Muscle of leg (tissue), 3 donors: ENCODE measurements at regions not wholly inside any gene's neighbourhood (a gene's known extent, or its start where the extent isn't known, plus 50 kb on each side); places are given as distances from the start of the nearest gene placed in this dataset.

Source experiments
- DNase-seq: peaks from one replicate; pipeline ENCODE4 v3.0.0; 2013
- H3K27ac ChIP-seq: one replicate; pipeline ENCODE4 v1.5.1; 2013; ENCODE audit warnings: mild to moderate bottlenecking, low read length, control low read depth
- H3K27me3 ChIP-seq: one replicate; pipeline ENCODE4 v1.6.1; 2013; ENCODE audit warnings: low read length; ENCODE audit not compliant: control insufficient read depth, insufficient read depth
- H3K36me3 ChIP-seq: one replicate; pipeline ENCODE4 v1.6.1; 2013; ENCODE audit warnings: low read length; ENCODE audit not compliant: control insufficient read depth, insufficient read depth
- H3K4me1 ChIP-seq: one replicate; pipeline ENCODE4 v1.6.1; 2013; ENCODE audit warnings: low read length; ENCODE audit not compliant: control insufficient read depth, insufficient read depth
- H3K4me3 ChIP-seq: one replicate; pipeline ENCODE4 v1.5.1; 2013; ENCODE audit warnings: low read length, control low read depth
- H3K9me3 ChIP-seq: replicated peaks from 2 replicates; pipeline ENCODE4 v1.6.1; 2013; ENCODE audit warnings: low read depth, low read length; ENCODE audit not compliant: control insufficient read depth
- WGBS: methylation state at CpG from one replicate; pipeline ENCODE4 v1.1.5; 2013; ENCODE audit warnings: missing lambda C conversion rate; ENCODE audit not compliant: insufficient coverage; 5-methylcytosine and 5-hydroxymethylcytosine counted together

GRCh38 chr1:25038699-25039098 lies 108.6 kb upstream of the RUNX3 start:
- peaks cover 22% of the 10 kb centered on the region for H3K27me3 ChIP-seq
- 88% methylated on average over 1 of the region's 4 CpGs for WGBS

GRCh38 chr1:25037174-25038074 lies 107.3 kb upstream of the RUNX3 start:
- H3K27me3 ChIP-seq: peaks cover 20% of the 10 kb centered on the region
- no peaks in the 10 kb centered on the region for H3K36me3 ChIP-seq
- DNase-seq: no peak
- H3K9me3 ChIP-seq: no peaks in the 10 kb centered on the region
- WGBS: 52% methylated on average over 3 of the region's 11 CpGs
- no peak overlapping the region for H3K27ac ChIP-seq
- no peak overlapping the region for H3K4me3 ChIP-seq
- H3K4me1 ChIP-seq: peaks cover 20% of the 10 kb centered on the region

More at GRCh38 chr1:25038699-25039098, 108.6 kb upstream of the RUNX3 start:
- Histone ChIP-seq H3K4me1 (peaks cover 8% of the 10 kb centered on the region), H3K27ac (no peak overlapping the region), H3K9me3 (peaks cover under 1% of the 10 kb centered on the region), H3K36me3 (no peaks in the 10 kb centered on the region), H3K4me3 (no peak overlapping the region)
- no peak for DNase-seq

GRCh38 chr1:25036117-25036546 lies 106.1 kb upstream of the RUNX3 start:
- Histone ChIP-seq H3K36me3 (no peaks in the 10 kb centered on the region), H3K27ac (no peak overlapping the region), H3K9me3 (no peaks in the 10 kb centered on the region), H3K27me3 (peaks cover 20% of the 10 kb centered on the region), H3K4me1 (peaks cover 29% of the 10 kb centered on the region), H3K4me3 (no peak overlapping the region)
- no peak for DNase-seq
- 83% methylated on average over 2 of the region's 3 CpGs for WGBS

DNA sequence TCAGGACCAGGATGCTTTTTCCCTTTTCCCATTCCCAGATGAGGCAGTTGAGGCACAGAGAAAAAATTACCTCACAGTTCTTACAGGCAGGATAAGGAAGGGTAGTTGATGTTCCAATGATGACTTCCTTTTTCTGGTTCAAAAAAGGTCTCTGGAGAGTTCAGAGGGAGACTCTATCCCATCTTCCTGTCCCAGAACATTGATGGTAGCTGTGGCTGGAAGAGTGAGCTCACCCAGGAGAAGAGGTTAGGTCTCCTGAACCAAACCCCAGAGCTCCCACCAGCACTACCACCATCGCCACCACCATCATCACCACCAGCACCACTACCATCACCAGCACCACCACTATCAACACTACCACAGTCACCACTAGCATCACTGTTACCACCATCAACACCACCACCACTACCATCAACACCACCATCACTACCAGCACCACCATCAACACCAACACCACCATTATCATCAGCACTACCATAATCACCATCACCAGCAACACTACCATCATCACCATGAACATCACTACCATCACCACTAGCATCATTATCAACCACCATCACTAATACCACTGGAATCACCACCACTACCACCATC lies 105.5 kb upstream of the RUNX3 start:
- Histone ChIP-seq H3K36me3 (no peaks in the 10 kb centered on the region), H3K27me3 (peaks cover 20% of the 10 kb centered on the region), H3K27ac (no peak overlapping the region), H3K4me3 (no peak overlapping the region), H3K4me1 (peaks cover 29% of the 10 kb centered on the region), H3K9me3 (no peaks in the 10 kb centered on the region)
- no peak for DNase-seq
- 100% methylated on average over 1 of the region's 1 CpG for WGBS

GRCh38 chr1:25034736-25035522 lies 104.9 kb upstream of the RUNX3 start:
- 85% methylated on average over 10 of the region's 14 CpGs for WGBS
- Histone ChIP-seq H3K4me3 (no peak overlapping the region), H3K27me3 (peaks cover 18% of the 10 kb centered on the region), H3K9me3 (no peaks in the 10 kb centered on the region), H3K4me1 (peaks cover 29% of the 10 kb centered on the region), H3K27ac (no peak overlapping the region), H3K36me3 (no peaks in the 10 kb centered on the region)
- DNase-seq: no peak

DNA sequence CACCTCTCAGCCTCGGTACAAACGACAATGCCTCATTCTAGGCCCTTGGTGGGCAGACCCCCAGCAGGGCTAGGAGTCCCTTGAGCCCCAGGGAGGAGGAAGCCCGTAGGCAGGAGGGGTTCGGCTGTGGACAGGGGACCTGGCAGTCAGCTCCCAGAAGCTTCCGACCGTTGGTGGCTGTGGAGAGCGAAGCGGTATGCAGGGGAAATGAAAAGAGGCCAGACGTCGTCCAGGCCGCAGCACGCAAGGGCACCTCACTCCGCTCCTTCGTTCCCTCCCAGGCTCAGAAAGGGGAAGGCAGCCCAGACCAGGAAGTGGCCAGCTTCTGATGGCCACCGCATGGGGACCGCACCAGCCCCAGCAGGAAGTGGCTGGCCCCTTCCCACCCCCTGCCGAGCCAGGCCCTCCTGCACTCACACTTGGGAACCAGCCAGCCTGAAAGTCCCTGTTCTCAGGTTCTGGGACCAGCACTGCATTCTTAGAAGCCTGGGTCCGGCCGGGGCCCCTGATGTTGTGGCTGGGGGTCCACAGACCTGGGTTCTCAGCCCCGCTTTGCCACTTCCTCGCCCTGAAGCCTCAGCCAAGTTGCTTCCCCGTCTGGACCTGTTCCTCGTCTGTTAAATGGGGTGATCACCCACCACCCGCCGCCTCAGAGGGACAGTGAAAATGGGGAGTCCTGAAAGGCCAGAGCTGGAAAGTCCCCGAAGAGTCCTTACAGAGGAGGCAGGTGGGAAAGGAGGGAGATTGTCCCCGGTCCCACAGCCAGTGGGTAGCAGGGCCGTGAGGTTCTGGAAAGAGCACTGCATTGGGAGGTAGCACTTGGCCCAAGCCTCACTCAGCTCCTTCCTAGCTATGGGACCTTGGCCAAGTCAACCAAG lies 104.0 kb upstream of the RUNX3 start:
- Histone ChIP-seq H3K4me1 (peaks cover 30% of the 10 kb centered on the region), H3K27me3 (peaks cover 17% of the 10 kb centered on the region), H3K27ac (no peak overlapping the region), H3K9me3 (no peaks in the 10 kb centered on the region), H3K4me3 (no peak overlapping the region), H3K36me3 (no peaks in the 10 kb centered on the region)
- WGBS: 53% methylated on average over 17 of the region's 28 CpGs
- DNase-seq: peak; percentile 63

DNA sequence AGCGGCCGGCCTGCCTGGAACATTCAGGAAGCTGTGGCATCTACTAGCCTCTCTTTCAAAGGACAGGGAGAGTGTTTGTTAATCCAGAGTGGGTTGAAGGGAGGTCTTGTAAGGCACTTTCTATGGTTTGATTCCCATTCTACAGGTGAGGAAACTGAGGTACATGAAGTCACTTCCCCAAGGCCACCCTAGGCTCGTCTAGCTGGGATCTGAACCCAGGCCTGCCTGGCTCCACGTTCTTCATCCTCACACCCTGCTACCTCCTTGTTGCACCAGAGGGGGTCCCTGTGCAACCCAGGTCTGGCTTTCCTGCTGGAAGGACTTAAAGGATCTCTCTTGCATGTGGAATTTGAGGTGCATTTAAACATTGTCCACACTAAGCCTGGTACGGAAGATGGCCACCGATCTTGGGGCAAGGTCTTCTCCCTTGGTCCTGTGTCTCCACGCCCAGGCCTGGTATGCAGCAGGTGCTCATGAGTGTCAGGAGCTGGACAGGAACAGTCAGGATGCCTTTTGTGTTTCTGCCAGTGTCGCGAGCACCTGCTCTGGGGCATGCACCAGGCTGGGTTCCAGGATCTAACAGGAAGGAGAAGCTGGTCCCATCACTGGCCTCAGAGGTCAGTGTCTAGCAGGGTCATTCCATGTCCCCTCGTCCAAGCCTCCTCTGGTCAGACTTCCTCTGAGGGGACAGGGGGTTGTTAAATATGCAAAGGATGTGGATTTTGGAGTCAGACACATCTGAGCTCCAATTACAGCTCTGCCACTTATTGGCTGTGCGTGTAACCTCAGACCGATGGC lies 103.2 kb upstream of the RUNX3 start:
- no peak overlapping the region for H3K27ac ChIP-seq
- H3K9me3 ChIP-seq: no peaks in the 10 kb centered on the region
- 89% methylated on average over 6 of the region's 12 CpGs for WGBS
- peaks cover 25% of the 10 kb centered on the region for H3K27me3 ChIP-seq
- no peak overlapping the region for H3K4me3 ChIP-seq
- H3K36me3 ChIP-seq: no peaks in the 10 kb centered on the region
- H3K4me1 ChIP-seq: peaks cover 36% of the 10 kb centered on the region
- DNase-seq: no peak

DNA sequence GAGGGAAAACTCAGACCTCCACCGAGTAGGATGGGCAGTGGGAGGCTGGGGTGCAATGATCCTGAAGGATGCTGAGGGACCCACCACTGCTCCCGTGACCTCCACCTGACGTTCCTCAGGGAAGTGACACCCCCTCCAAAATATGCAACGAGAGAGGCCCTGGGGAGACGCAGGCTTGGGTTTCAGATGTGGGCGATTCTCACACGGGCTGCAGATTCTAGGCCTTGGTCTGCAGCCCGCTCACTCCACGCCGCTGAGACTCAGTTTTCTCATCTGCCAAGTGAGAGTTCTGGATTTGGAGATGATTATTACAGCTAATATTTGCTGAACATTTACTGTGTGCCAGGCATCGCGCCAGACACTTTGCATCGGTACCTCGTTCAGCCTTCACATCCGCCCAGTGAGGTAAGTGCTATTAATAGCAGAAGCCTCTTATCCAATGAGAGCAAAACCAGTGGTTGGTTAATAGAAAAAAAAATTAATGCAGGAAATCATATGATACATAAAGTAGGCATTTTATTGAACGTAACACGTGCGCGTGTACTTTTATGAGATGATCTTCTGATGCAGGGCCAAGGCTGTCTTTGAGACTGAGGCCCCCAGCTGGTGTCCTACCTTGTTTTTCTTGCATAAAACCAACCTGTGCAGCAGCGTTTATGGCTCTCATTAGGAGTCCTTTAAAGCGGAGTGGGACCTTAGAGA lies 102.0 kb upstream of the RUNX3 start:
- H3K36me3 ChIP-seq: no peaks in the 10 kb centered on the region
- peak overlapping the region; percentile 29 for H3K27ac ChIP-seq
- DNase-seq: peak; percentile 91
- peaks cover 26% of the 10 kb centered on the region for H3K27me3 ChIP-seq
- H3K4me1 ChIP-seq: peaks cover 36% of the 10 kb centered on the region
- H3K4me3 ChIP-seq: no peak overlapping the region
- H3K9me3 ChIP-seq: no peaks in the 10 kb centered on the region
- 19% methylated on average over 11 of the region's 21 CpGs for WGBS
